RKO (cell line): ENCODE measurements at regions not wholly inside any gene's neighbourhood (a gene's known extent, or its start where the extent isn't known, plus 50 kb on each side); places are given as distances from the start of the nearest gene placed in this dataset.
"Not testable (repeated sequence)": the region's sequence is repeated elsewhere in the genome, so short reads cannot be mapped to it uniquely, and the experiment has no call there.

Source experiments
- DNase-seq: peaks from one replicate; pipeline ENCODE4 v3.0.0-alpha.2; 2016; ENCODE audit warnings: low spot score

GRCh38 chr9:80811656-80812055 is 877.7 kb downstream of the TLE1 start:
- DNase-seq: no peak

GRCh38 chr9:80811003-80811402 is 878.3 kb downstream of the TLE1 start:
- DNase-seq: no peak

GRCh38 chr9:80806671-80807070 is 882.7 kb downstream of the TLE1 start:
- DNase-seq: no peak

- no peak for DNase-seq
Observed at GRCh38 chr9:80804873-80805272, 884.5 kb downstream of the TLE1 start.

GRCh38 chr9:80797831-80798688 is 891.3 kb downstream of the TLE1 start:
- no peak for DNase-seq

GRCh38 chr9:80797101-80797829 is 892.1 kb downstream of the TLE1 start:
- DNase-seq: no peak

GRCh38 chr9:80796632-80797031 is 892.7 kb downstream of the TLE1 start:
- DNase-seq: no peak

- no peak for DNase-seq
Observed at GRCh38 chr9:80794197-80794596, 895.1 kb downstream of the TLE1 start.

- no peak for DNase-seq
Observed at GRCh38 chr9:80793706-80794105, 895.6 kb downstream of the TLE1 start.

- DNase-seq: no peak
Observed at GRCh38 chr9:80792726-80793125, 896.6 kb downstream of the TLE1 start.

GRCh38 chr9:80791836-80792235 is 897.5 kb downstream of the TLE1 start:
- DNase-seq: no peak

- DNase-seq: no peak
Observed at GRCh38 chr9:80790764-80791163, 898.6 kb downstream of the TLE1 start.

- DNase-seq: no peak
Observed at GRCh38 chr9:80789831-80790230, 899.5 kb downstream of the TLE1 start.

GRCh38 chr9:80787636-80788035 is 901.7 kb downstream of the TLE1 start:
- no peak for DNase-seq

GRCh38 chr9:80784647-80785046 is 904.7 kb downstream of the TLE1 start:
- no peak for DNase-seq

GRCh38 chr9:80775971-80776370 is 913.4 kb downstream of the TLE1 start:
- no peak for DNase-seq

GRCh38 chr9:80775530-80775929 is 913.8 kb downstream of the TLE1 start:
- no peak for DNase-seq

GRCh38 chr9:80771555-80772347 is 917.6 kb downstream of the TLE1 start:
- no peak for DNase-seq

GRCh38 chr9:80763536-80763935 is 925.8 kb downstream of the TLE1 start:
- DNase-seq: no peak

GRCh38 chr9:80755586-80755985 is 933.8 kb downstream of the TLE1 start:
- DNase-seq: no peak

- DNase-seq: not testable (repeated sequence)
Observed at GRCh38 chr9:80747056-80747455, 942.3 kb downstream of the TLE1 start.

GRCh38 chr9:80732506-80732905 is 956.8 kb downstream of the TLE1 start:
- DNase-seq: no peak

GRCh38 chr9:80720579-80720978 is 968.8 kb downstream of the TLE1 start:
- DNase-seq: no peak
